Sigmoid colon (tissue), 4 donors: ENCODE measurements at regions not wholly inside any gene's neighbourhood (a gene's known extent, or its start where the extent isn't known, plus 50 kb on each side); places are given as distances from the start of the nearest gene placed in this dataset.

ENCODE experiments used
- CTCF ChIP-seq, 4 experiments: fragments of 450-650 bp in 3 of 4; fragments of 200-600 bp in 1 of 4; IDR thresholded peaks; one replicate each; pipeline ENCODE4 v1.5.1; 2016 to 2019; ENCODE audit warnings: antibody characterized with exemption in 4 of 4, mild to moderate bottlenecking in 3 of 4, moderate library complexity in 2 of 4
- EP300 ChIP-seq, 4 donors: sonication (generic); formaldehyde crosslinking; IDR thresholded peaks; one replicate each; pipeline ENCODE4 v1.6.1; 2017; ENCODE audit warnings: antibody characterized with exemption in 4 of 4
- POLR2AphosphoS5 ChIP-seq, 4 donors: sonication (generic); formaldehyde crosslinking; IDR thresholded peaks; one replicate each; pipeline ENCODE4 v1.6.1; 2017; ENCODE audit warnings: antibody characterized with exemption in 4 of 4

GRCh38 chr13:31940076-31940475 lies 91.5 kb upstream of the FRY start:
- TF ChIP-seq EP300 (IDR thresholded peaks at IDR 0.05) (no peak), CTCF (IDR thresholded peaks at IDR 0.05) (no peak), POLR2AphosphoS5 (IDR thresholded peaks at IDR 0.05) (no peak)
